HPDE6-E6E7 (cell line): ENCODE measurements at regions not wholly inside any gene's neighbourhood (a gene's known extent, or its start where the extent isn't known, plus 50 kb on each side); places are given as distances from the start of the nearest gene placed in this dataset.

Source experiments
- DNase-seq: peaks from one replicate; pipeline ENCODE4 v3.0.0; 2011; ENCODE audit warnings: missing footprints; ENCODE audit errors: extremely low spot score

GRCh38 chr1:58367217-58367616 is 179.3 kb downstream of the OMA1 start:
- DNase-seq = no peak

GRCh38 chr1:58365328-58365727 is 181.2 kb downstream of the OMA1 start:
- DNase-seq = no peak

- no peak for DNase-seq
These were observed 182.9 kb downstream of the OMA1 start for GRCh38 chr1:58363585-58363984.

GRCh38 chr1:58361134-58361533 is 185.4 kb downstream of the OMA1 start:
- DNase-seq = no peak

- no peak for DNase-seq
These were observed 188.2 kb downstream of the OMA1 start for GRCh38 chr1:58358346-58358745.

- DNase-seq = no peak
These were observed 190.1 kb downstream of the OMA1 start for GRCh38 chr1:58356402-58356801.

- DNase-seq = no peak
These were observed 193.4 kb downstream of the OMA1 start for GRCh38 chr1:58353168-58353567.

- no peak for DNase-seq
These were observed 193.9 kb downstream of the OMA1 start for GRCh38 chr1:58352476-58353092.

GRCh38 chr1:58346036-58346355 is 200.5 kb downstream of the OMA1 start:
- DNase-seq = no peak

- DNase-seq = no peak
These were observed 201.1 kb downstream of the OMA1 start for GRCh38 chr1:58345215-58346035.

GRCh38 chr1:58340185-58340584 is 206.3 kb downstream of the OMA1 start:
- DNase-seq = no peak

GRCh38 chr1:58338081-58338480 is 208.4 kb downstream of the OMA1 start:
- DNase-seq = no peak

GRCh38 chr1:58333511-58333910 is 213.0 kb downstream of the OMA1 start:
- no peak for DNase-seq

- no peak for DNase-seq
These were observed 215.4 kb downstream of the OMA1 start for GRCh38 chr1:58331156-58331555.

- DNase-seq = no peak
These were observed 220.7 kb downstream of the OMA1 start for GRCh38 chr1:58325866-58326265.

- no peak for DNase-seq
These were observed 222.0 kb downstream of the OMA1 start for GRCh38 chr1:58324558-58324957.

- no peak for DNase-seq
These were observed 228.1 kb downstream of the OMA1 start for GRCh38 chr1:58318157-58319005.

GRCh38 chr1:58317694-58318093 is 228.8 kb downstream of the OMA1 start:
- DNase-seq = no peak

GRCh38 chr1:58317086-58317485 is 229.4 kb downstream of the OMA1 start:
- DNase-seq = no peak

- no peak for DNase-seq
These were observed 230.4 kb downstream of the OMA1 start for GRCh38 chr1:58316141-58316540.

GRCh38 chr1:58312971-58313563 is 233.5 kb downstream of the OMA1 start:
- DNase-seq = no peak

GRCh38 chr1:58312461-58312860 is 234.1 kb downstream of the OMA1 start:
- DNase-seq = no peak
